ENCODE measurements at regions not wholly inside any gene's neighbourhood (a gene's known extent, or its start where the extent isn't known, plus 50 kb on each side); places are given as distances from the start of the nearest gene placed in this dataset.

GRCh38 chr4:186900232-186900900, 176.7 kb upstream of the FAT1 start (continued):
- TF ChIP-seq CHD7 (IDR thresholded peaks at IDR 0.05; ENCODE audit: insufficient replicate concordance, low read length) (no peak), SIRT6 (IDR thresholded peaks at IDR 0.05; ENCODE audit: low read length) (no peak), CBX5 (IDR thresholded peaks at IDR 0.05; ENCODE audit: low read depth, low read length) (no peak), RNF2 (IDR thresholded peaks at IDR 0.05; ENCODE audit: borderline replicate concordance, low read depth, low read length, missing control alignments, poor library complexity, severe bottlenecking) (no peak), POLR2AphosphoS5 (IDR thresholded peaks at IDR 0.05; ENCODE audit: low read depth, low read length) (no peak), CTCF (IDR thresholded peaks at IDR 0.05; ENCODE audit: control extremely low read depth in 1 of 3, insufficient read depth in 1 of 3, low read depth in 1 of 3, low read length in 3 of 3) (no peak), CHD1 (IDR thresholded peaks at IDR 0.05; ENCODE audit: low read depth, low read length) (no peak), EGR1 (IDR thresholded peaks at IDR 0.05; ENCODE audit: borderline replicate concordance, low read depth, low read length) (no peak)

All from H1 (cell line).